NCI-H2227 (cell line): ENCODE measurements at regions not wholly inside any gene's neighbourhood (a gene's known extent, or its start where the extent isn't known, plus 50 kb on each side); places are given as distances from the start of the nearest gene placed in this dataset.
"Not testable (repeated sequence)": the region's sequence is repeated elsewhere in the genome, so short reads cannot be mapped to it uniquely, and the experiment has no call there.

Source experiments
- DNase-seq: peaks from one replicate; lab custom pipeline; 2025; ENCODE audit not compliant: unreplicated experiment; lab: John Stamatoyannopoulos, UW

GRCh38 chr1:60916906-60917305 lies 165.5 kb upstream of the NFIA start:
- peak; percentile 33 for DNase-seq

GRCh38 chr1:60916199-60916598 lies 166.2 kb upstream of the NFIA start:
- DNase-seq, result no peak

- no peak for DNase-seq
These were observed 166.9 kb upstream of the NFIA start for GRCh38 chr1:60915441-60915840.

- no peak for DNase-seq
These were observed 167.4 kb upstream of the NFIA start for GRCh38 chr1:60914982-60915381.

- not testable (repeated sequence) for DNase-seq
These were observed 168.7 kb upstream of the NFIA start for GRCh38 chr1:60913708-60914107.

GRCh38 chr1:60913039-60913438 lies 169.3 kb upstream of the NFIA start:
- no peak for DNase-seq

- no peak for DNase-seq
These were observed 170.2 kb upstream of the NFIA start for GRCh38 chr1:60911966-60912697.

GRCh38 chr1:60908159-60908558 lies 174.2 kb upstream of the NFIA start:
- no peak for DNase-seq

GRCh38 chr1:60906526-60906925 lies 175.8 kb upstream of the NFIA start:
- DNase-seq, result no peak

GRCh38 chr1:60906039-60906438 lies 176.3 kb upstream of the NFIA start:
- no peak for DNase-seq

GRCh38 chr1:60904099-60904851 lies 178.1 kb upstream of the NFIA start:
- no peak for DNase-seq

GRCh38 chr1:60903591-60903990 lies 178.8 kb upstream of the NFIA start:
- DNase-seq, result peak; percentile 18

- no peak for DNase-seq
These were observed 182.9 kb upstream of the NFIA start for GRCh38 chr1:60899464-60899863.

- no peak for DNase-seq
These were observed 183.4 kb upstream of the NFIA start for GRCh38 chr1:60898987-60899386.

GRCh38 chr1:60898413-60898812 lies 183.9 kb upstream of the NFIA start:
- DNase-seq, result no peak

- no peak for DNase-seq
These were observed 185.5 kb upstream of the NFIA start for GRCh38 chr1:60896701-60897363.

- DNase-seq, result no peak
These were observed 186.7 kb upstream of the NFIA start for GRCh38 chr1:60895701-60896100.

- DNase-seq, result no peak
These were observed 187.1 kb upstream of the NFIA start for GRCh38 chr1:60895252-60895651.

- DNase-seq, result no peak
These were observed 187.6 kb upstream of the NFIA start for GRCh38 chr1:60894741-60895140.

GRCh38 chr1:60894130-60894529 lies 188.2 kb upstream of the NFIA start:
- DNase-seq, result no peak

- no peak for DNase-seq
These were observed 189.0 kb upstream of the NFIA start for GRCh38 chr1:60893136-60893930.
